ENCODE measurements at regions not wholly inside any gene's neighbourhood (a gene's known extent, or its start where the extent isn't known, plus 50 kb on each side); places are given as distances from the start of the nearest gene placed in this dataset.

DNA sequence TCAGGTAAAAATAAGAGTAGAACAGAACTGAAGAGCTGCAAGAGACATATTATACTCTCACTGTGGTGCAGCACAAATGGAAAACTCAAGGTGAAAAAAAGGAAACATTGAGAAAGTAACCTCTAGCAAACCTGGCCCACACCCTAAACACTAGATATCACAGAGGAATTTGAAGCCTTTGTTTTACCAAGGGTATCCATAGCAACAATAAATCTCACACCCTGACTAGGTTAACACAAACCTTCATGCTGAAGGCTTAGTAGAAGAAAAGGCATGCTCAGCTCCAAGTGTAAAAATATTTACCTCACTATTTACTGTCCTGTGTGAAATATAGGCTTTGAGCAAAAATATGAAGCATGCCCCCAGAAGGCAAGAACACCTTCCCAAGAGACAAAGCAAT, 61.9 kb upstream of the TAB3 start:
- Mint-ChIP-seq H3K9me3 (ENCODE audit: insufficient read depth) (no peaks in the 10 kb centered on the region), H3K4me3 (no peak overlapping the region), H3K27me3 (no peaks in the 10 kb centered on the region), H3K4me1 (no peaks in the 10 kb centered on the region), H3K27ac (no peak overlapping the region)
- no peak for TF ChIP-seq EZH2 (IDR thresholded peaks at IDR 0.05; ENCODE audit: borderline replicate concordance, insufficient read depth, low read depth, low read length, poor library complexity, severe bottlenecking)
- TF ChIP-seq CTCF (IDR thresholded peaks at IDR 0.05): no peak
- H3K4me1 ChIP-seq (ENCODE audit: control insufficient read depth in 2 of 2, insufficient read depth in 2 of 2, low read length in 2 of 2): no peaks in the 10 kb centered on the region
- ATAC-seq (ENCODE audit: low read depth) (no peak), DNase-seq (no peak)
- CTCF ChIA-PET: no interaction called here
- no peak overlapping the region for H3K4me3 ChIP-seq (ENCODE audit: control extremely low read depth in 1 of 5, extremely low read depth in 1 of 5, insufficient read depth in 1 of 5, low read depth in 2 of 5, low read length in 4 of 5)
- POLR2A ChIA-PET: no interaction called here
- no peak overlapping the region for H2AFZ ChIP-seq (ENCODE audit: insufficient read depth, low read depth, low read length, poor library complexity, severe bottlenecking)
- intact Hi-C loops (cut with micrococcal nuclease): no loop called here
- no peaks in the 10 kb centered on the region for H3K9me3 ChIP-seq (ENCODE audit: control extremely low read depth in 1 of 3, control insufficient read depth in 2 of 3, insufficient read depth in 1 of 3, low read length in 2 of 3)
- H3K27ac ChIP-seq (ENCODE audit: low read length in 2 of 2): no peak overlapping the region
- H3K27me3 ChIP-seq (replicated peaks in 1 of 4; ENCODE audit: control extremely low read depth in 1 of 4, control insufficient read depth in 3 of 4, insufficient read depth in 4 of 4, low read length in 3 of 4): no peaks in the 10 kb centered on the region
- no peak overlapping the region for H3K4me2 ChIP-seq (replicated peaks; ENCODE audit: low read depth, low read length, poor library complexity, severe bottlenecking)
- H3K9ac ChIP-seq (ENCODE audit: low read length): no peak overlapping the region
- no peaks in the 10 kb centered on the region for H4K20me1 ChIP-seq (ENCODE audit: control insufficient read depth, insufficient read depth, low read length, poor library complexity, severe bottlenecking)
- no peaks in the 10 kb centered on the region for H3K79me2 ChIP-seq (ENCODE audit: control insufficient read depth, insufficient read depth, low read length)
- no peaks in the 10 kb centered on the region for H3K36me3 ChIP-seq (replicated peaks in 1 of 2; ENCODE audit: control extremely low read depth in 1 of 2, control insufficient read depth in 1 of 2, extremely low read depth in 1 of 2, insufficient read depth in 2 of 2, low read length in 1 of 2)

DNA sequence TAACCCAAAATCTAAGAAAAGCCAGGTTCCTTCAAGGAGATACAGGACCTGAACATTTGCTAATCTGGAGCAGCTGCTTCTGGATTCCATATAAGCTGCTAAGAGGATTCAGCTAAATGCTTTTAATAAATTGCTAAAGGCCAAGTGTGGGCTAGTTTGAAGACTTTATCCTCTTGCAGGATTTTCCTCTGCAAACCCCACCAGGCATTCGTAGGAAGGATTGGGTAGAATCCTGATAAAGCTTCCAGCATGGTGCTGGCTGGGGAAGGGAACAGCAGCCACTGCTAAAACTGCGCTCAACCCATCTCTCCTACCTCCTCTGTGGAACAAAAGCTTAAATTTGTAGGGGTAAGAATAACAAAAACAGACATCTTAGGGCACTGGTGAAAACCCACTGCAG, 61.3 kb upstream of the TAB3 start:
- no peak overlapping the region for H3K4me3 Mint-ChIP-seq
- H4K20me1 ChIP-seq (ENCODE audit: control insufficient read depth, insufficient read depth, low read length, poor library complexity, severe bottlenecking): no peaks in the 10 kb centered on the region
- no peak for ATAC-seq (ENCODE audit: low read depth)
- H3K4me2 ChIP-seq (replicated peaks; ENCODE audit: low read depth, low read length, poor library complexity, severe bottlenecking): no peak overlapping the region
- no peak overlapping the region for H3K27ac Mint-ChIP-seq
- CTCF ChIA-PET: no interaction called here
- H3K36me3 ChIP-seq (replicated peaks in 1 of 2; ENCODE audit: control extremely low read depth in 1 of 2, control insufficient read depth in 1 of 2, extremely low read depth in 1 of 2, insufficient read depth in 2 of 2, low read length in 1 of 2): no peaks in the 10 kb centered on the region
- no peaks in the 10 kb centered on the region for H3K4me1 Mint-ChIP-seq
- intact Hi-C loops (cut with micrococcal nuclease): no loop called here
- POLR2A ChIA-PET: no interaction called here
- no peak overlapping the region for H3K27ac ChIP-seq (ENCODE audit: low read length in 2 of 2)
- no peak overlapping the region for H2AFZ ChIP-seq (ENCODE audit: insufficient read depth, low read depth, low read length, poor library complexity, severe bottlenecking)
- no peaks in the 10 kb centered on the region for H3K79me2 ChIP-seq (ENCODE audit: control insufficient read depth, insufficient read depth, low read length)
- no peaks in the 10 kb centered on the region for H3K9me3 ChIP-seq (ENCODE audit: control extremely low read depth in 1 of 3, control insufficient read depth in 2 of 3, insufficient read depth in 1 of 3, low read length in 2 of 3)
- TF ChIP-seq EZH2 (IDR thresholded peaks at IDR 0.05; ENCODE audit: borderline replicate concordance, insufficient read depth, low read depth, low read length, poor library complexity, severe bottlenecking): no peak
- no peak for TF ChIP-seq CTCF (IDR thresholded peaks at IDR 0.05)
- no peak overlapping the region for H3K4me3 ChIP-seq (ENCODE audit: control extremely low read depth in 1 of 5, extremely low read depth in 1 of 5, insufficient read depth in 1 of 5, low read depth in 2 of 5, low read length in 4 of 5)
- H3K9ac ChIP-seq (ENCODE audit: low read length): no peak overlapping the region
- H3K27me3 Mint-ChIP-seq: no peaks in the 10 kb centered on the region
- no CpG with 5 or more reads among the region's 2 CpGs for WGBS (ENCODE audit: insufficient coverage)
- H3K9me3 Mint-ChIP-seq (ENCODE audit: insufficient read depth): no peaks in the 10 kb centered on the region
- no peak for DNase-seq
- H3K4me1 ChIP-seq (ENCODE audit: control insufficient read depth in 2 of 2, insufficient read depth in 2 of 2, low read length in 2 of 2): no peaks in the 10 kb centered on the region
- H3K27me3 ChIP-seq (replicated peaks in 1 of 4; ENCODE audit: control extremely low read depth in 1 of 4, control insufficient read depth in 3 of 4, insufficient read depth in 4 of 4, low read length in 3 of 4): no peaks in the 10 kb centered on the region
